ENCODE measurements at regions not wholly inside any gene's neighbourhood (a gene's known extent, or its start where the extent isn't known, plus 50 kb on each side); places are given as distances from the start of the nearest gene placed in this dataset.
"Not testable (repeated sequence)": the region's sequence is repeated elsewhere in the genome, so short reads cannot be mapped to it uniquely, and the experiment has no call there.

- no peak for DNase-seq
Observed at GRCh38 chr13:23050126-23050525, 130.7 kb upstream of the SGCG start.

- not testable (repeated sequence) for DNase-seq
Observed at GRCh38 chr13:23053711-23054110, 127.1 kb upstream of the SGCG start.

DNA sequence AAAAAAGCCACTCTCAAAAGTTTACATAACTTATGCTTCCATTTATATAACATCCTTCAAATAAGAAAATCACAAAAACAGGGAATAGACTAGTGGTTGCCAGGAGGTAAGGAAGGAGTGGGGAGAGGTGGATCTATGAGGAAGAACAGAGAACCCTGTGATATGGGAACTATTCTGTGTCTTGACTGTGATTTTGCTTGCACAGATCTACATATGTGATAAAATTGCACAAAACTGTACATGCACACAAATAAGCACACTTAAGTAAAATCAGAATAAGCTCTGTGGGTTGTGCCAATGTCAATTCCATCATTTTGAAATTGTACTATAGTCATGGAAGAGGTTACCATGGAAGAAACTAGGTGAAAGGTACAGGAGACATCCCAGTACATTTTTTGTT, 121.6 kb upstream of the SGCG start:
- no peak for DNase-seq

GRCh38 chr13:23060959-23061358, 119.8 kb upstream of the SGCG start:
- no peak for DNase-seq

DNA sequence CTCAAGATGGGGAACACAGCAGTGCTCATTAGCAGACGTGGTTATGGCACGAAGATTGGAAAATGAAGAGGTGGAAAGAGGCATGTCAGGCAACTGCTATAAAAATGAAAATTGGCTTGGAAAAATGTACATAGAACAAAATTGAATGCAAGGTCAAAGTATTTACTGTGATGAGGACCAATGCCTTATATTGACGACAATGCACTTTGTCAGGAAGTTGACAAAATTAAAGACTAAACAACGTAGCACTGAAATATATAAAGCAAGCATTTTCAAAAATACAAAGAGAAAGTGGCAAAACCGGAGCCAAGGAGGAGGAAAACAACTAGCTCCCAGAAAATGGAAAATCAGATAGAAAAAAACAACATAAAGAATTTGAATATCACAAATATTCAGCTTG, 113.7 kb upstream of the SGCG start:
- no peak for DNase-seq

DNA sequence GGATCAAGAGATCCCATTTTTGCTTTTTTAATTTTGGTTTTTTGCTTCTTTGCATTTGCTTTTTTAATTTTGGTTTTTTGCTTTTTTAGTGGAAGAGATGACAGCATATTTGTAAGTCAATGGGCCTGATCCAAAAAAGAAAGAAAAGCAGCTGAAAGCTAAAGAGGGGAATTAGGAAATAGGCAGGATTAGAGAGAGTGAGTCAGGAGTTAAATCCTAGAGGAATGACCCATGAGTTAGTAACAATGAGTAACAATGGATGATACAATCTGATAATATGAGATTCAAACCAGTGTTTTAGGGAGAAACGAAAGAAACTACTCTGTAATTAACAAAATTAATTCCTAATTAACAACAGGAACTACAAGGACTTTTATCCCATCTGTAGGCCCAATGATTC, 111.2 kb upstream of the SGCG start:
- DNase-seq, result no peak

GRCh38 chr13:23074075-23074828, 106.5 kb upstream of the SGCG start:
- no peak for DNase-seq

DNA sequence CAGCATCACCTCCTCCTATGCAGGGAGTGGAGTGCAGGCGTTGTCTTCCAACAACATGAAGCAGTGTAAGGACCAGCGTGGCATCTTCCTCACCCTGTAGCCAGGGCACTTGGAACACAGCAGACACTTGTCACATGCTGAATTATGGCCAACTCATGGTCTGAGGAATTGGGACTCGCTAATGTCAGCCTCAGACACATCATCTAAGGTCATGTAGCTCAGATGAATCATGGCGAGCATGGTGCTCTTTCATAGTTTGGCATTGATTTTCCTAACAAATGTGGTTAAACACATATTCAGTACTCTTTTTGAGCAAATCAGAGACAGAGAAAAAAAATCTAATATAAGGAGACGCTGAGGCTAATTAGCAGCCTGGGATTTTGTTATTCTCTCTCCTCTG, 99.6 kb upstream of the SGCG start:
- no peak for DNase-seq

GRCh38 chr13:23081901-23082300, 98.9 kb upstream of the SGCG start:
- no peak for DNase-seq

DNA sequence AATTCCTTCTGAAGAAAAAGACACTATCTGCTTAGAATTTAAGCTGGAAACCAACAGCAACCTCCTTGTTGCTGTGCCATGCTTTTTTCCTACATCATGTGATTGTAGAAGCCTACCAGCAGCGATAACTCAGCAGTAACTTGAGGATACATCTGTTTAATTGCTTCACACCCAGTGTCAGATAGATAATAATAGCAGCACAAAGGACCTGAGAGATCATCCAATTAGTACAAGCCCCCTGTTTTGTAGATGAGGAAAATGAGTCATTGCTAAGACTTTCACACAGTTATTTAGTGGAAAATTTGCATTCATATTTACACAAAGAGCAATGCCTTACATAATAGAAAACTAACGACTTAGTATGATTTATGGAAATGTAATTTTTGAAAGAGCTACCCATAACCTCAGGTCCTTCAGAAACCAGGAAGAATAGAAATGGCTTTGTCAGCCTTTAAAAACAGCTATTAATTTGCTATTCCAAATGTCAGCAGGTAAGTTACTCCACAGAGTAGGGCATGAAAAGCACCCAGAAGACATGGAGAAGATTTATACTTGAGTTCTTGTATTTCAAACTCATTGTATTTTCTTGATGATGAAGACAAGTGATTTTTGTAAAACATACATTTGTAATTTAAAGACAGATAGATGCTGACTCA, 93.7 kb upstream of the SGCG start:
- no peak for DNase-seq

GRCh38 chr13:23087880-23088279, 92.9 kb upstream of the SGCG start:
- DNase-seq, result peak; percentile 39

- DNase-seq, result no peak
Observed at GRCh38 chr13:23098161-23098907, 82.4 kb upstream of the SGCG start.

DNA sequence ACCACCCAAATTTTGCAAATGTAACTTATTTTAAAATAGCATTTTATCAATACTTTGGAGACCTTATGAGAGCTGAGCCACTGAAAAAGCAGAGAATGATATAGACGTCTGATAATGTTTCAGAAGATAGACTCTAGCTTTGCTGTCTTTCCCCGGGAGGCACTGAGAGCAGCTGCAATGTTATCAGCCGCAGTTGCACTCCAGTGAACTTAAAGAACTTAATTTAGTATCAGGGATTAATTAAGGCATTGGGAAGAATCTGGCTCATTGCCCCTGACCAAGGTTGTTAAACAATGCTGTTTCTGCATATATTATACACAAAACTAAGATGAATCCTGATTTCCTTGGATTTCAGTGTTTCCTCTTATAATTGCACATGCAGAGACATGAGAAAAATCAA, 75.7 kb upstream of the SGCG start:
- DNase-seq, result no peak

DNA sequence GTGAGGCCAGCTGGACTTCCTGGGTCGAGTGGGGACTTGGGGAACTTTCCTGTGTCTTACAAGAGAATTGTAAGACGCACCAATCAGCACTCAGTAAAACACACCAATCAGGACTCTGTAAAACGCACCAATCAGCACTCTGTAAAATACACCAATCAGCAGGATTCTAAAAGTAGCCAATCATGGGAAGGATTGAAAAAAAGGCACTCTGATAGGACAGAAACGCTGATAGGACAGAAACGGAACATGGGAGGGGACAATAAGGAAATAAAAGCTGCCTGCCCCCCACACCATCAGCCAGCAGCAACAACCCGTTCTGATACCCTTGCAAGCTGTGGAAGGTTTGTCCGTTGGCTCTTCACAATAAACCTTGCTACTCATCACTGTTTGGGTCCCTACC, 73.1 kb upstream of the SGCG start:
- DNase-seq, result no peak

DNA sequence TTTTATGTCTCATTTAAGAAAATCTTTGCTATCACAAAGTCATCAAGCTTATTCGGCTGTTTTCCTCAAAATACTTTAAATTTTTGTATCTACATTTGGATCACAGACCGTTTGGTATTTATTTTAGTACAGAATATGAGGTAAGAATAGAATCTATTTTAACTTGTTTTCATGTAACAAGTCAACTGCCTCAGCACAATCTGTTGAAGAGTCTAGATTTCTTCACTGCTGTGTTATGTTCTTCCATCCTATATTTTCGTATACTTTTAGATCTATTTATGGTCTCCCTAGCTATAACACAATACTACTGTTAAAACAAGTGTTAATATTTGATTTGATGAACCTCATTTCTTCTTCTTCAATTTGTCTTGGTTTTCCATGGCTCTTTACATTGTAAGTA, 61.6 kb upstream of the SGCG start:
- no peak for DNase-seq

DNA sequence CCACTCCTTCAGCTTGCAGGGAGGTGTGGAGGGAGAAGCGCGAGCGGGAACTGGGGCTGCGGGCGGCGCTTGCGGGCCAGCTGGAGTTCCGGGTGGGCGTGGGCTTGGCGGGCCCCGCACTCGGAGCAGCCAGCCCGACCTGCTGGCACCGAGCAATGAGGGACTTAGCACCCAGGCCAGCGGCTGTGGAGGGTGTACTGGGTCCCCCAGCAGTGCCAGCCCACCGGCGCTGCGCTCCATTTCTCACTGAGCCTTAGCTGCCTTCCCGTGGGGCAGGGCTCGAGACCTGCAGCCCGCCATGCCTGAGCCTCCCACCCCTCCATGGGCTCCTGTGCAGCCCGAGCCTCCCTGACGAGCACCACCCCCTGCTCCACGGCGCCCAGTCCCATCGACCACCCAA, 53.2 kb upstream of the SGCG start:
- DNase-seq, result not testable (repeated sequence)

DNA sequence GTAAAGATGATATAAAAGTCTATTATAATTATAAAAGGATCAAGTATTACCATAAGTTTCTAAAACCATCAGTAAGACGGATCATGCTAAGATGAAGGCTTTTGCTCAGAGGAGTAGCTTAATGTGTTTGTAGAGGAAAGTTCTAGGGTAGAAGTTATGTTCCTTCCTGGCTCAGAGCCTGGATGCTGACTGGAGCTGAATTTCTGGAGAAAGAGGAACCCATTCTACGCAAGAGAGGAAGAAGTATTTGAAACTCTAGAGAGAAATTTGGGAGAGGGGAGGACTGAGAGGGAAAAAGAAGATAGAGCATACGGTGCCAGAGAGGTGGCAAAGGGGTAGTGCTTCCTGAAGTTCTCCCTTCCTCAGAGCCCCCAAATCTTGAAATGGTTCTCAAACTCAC, 51.4 kb upstream of the SGCG start:
- no peak for DNase-seq
